Activated CD4-positive, alpha-beta T cell treated with anti-CD3 and anti-CD28 coated beads, Interleukin-2, amount 50 U/mL, for 48 hours (primary cell): ENCODE measurements at regions not wholly inside any gene's neighbourhood (a gene's known extent, or its start where the extent isn't known, plus 50 kb on each side); places are given as distances from the start of the nearest gene placed in this dataset.
"Not testable (repeated sequence)": the region's sequence is repeated elsewhere in the genome, so short reads cannot be mapped to it uniquely, and the experiment has no call there.

ENCODE experiments used
- DNase-seq, 2 experiments: peaks; one replicate each; pipeline ENCODE4 v3.0.0-alpha.2; 2020

- DNase-seq = not testable (repeated sequence)
These were observed 339.3 kb upstream of the PLGLB1 start for GRCh38 chr2:87360927-87361326.

GRCh38 chr2:87361805-87362204, 340.2 kb upstream of the PLGLB1 start:
- not testable (repeated sequence) for DNase-seq

GRCh38 chr2:87364379-87364778, 342.7 kb upstream of the PLGLB1 start:
- not testable (repeated sequence) for DNase-seq

GRCh38 chr2:87365038-87365437, 343.4 kb upstream of the PLGLB1 start:
- DNase-seq = not testable (repeated sequence)

GRCh38 chr2:87386063-87386560, 361.8 kb upstream of the PLGLB2 start:
- DNase-seq = not testable (repeated sequence)

- not testable (repeated sequence) for DNase-seq
These were observed 352.1 kb upstream of the PLGLB2 start for GRCh38 chr2:87395784-87396183.

- not testable (repeated sequence) for DNase-seq
These were observed 351.2 kb upstream of the PLGLB2 start for GRCh38 chr2:87396551-87397265.

GRCh38 chr2:87397276-87398065, 350.4 kb upstream of the PLGLB2 start:
- not testable (repeated sequence) for DNase-seq

GRCh38 chr2:87398567-87399305, 349.2 kb upstream of the PLGLB2 start:
- DNase-seq = not testable (repeated sequence)

- DNase-seq = no peak
These were observed 346.1 kb upstream of the PLGLB2 start for GRCh38 chr2:87401726-87402345.

- DNase-seq = no peak
These were observed 344.1 kb upstream of the PLGLB2 start for GRCh38 chr2:87403893-87404175.

- DNase-seq = not testable (repeated sequence)
These were observed 343.3 kb upstream of the PLGLB2 start for GRCh38 chr2:87404411-87405255.

- DNase-seq = not testable (repeated sequence)
These were observed 342.2 kb upstream of the PLGLB2 start for GRCh38 chr2:87405531-87406216.

GRCh38 chr2:87406406-87407175, 341.3 kb upstream of the PLGLB2 start:
- DNase-seq = not testable (repeated sequence)

GRCh38 chr2:87409601-87410000, 338.3 kb upstream of the PLGLB2 start:
- DNase-seq = not testable (repeated sequence)

GRCh38 chr2:87410371-87410770, 337.5 kb upstream of the PLGLB2 start:
- not testable (repeated sequence) for DNase-seq

GRCh38 chr2:87412036-87412820, 335.7 kb upstream of the PLGLB2 start:
- not testable (repeated sequence) for DNase-seq

- not testable (repeated sequence) for DNase-seq
These were observed 333.6 kb upstream of the PLGLB2 start for GRCh38 chr2:87414331-87414730.

GRCh38 chr2:87414795-87415570, 332.9 kb upstream of the PLGLB2 start:
- not testable (repeated sequence) for DNase-seq
